Caco-2 (cell line): ENCODE measurements at regions not wholly inside any gene's neighbourhood (a gene's known extent, or its start where the extent isn't known, plus 50 kb on each side); places are given as distances from the start of the nearest gene placed in this dataset.

ENCODE experiments used
- BruUV-seq: library from RNA; stranded (reverse); fragments of 400-500 nt; replicated peaks from 2 replicates; lab custom pipeline; 2021; lab: Mats Ljungman, UMichigan
- CTCF ChIA-PET: fragments of 300-600 bp; sonication (Branson Sonifier 250); formaldehyde crosslinking; loops from one replicate; lab custom pipeline; 2022; ENCODE audit warnings: antibody characterized with exemption; lab: Charles Lee
- POLR2A ChIA-PET: fragments of 300-600 bp; sonication (Branson Sonifier 250); formaldehyde crosslinking; loops from one replicate; lab custom pipeline; 2022; ENCODE audit warnings: antibody characterized with exemption; lab: Charles Lee
- DNase-seq, 2 experiments: peaks; one replicate each; pipeline versions ENCODE4 v3.0.0 to v3.0.0-alpha.2; 2020 to 2022
- H3K27me3 ChIP-seq: replicated peaks from 2 replicates; pipeline ENCODE4 v1.6.0; 2011; ENCODE audit warnings: low read length; ENCODE audit not compliant: control insufficient read depth, insufficient read depth
- H3K36me3 ChIP-seq: 2 replicates; pipeline ENCODE4 v1.5.1; 2011; ENCODE audit warnings: low read length; ENCODE audit not compliant: control insufficient read depth, insufficient read depth
- H3K4me1 ChIP-seq: fragments of 250-450 bp; sonication (Bioruptor Pico); 2 replicates; pipeline ENCODE4 v1.5.1; 2020; ENCODE audit warnings: mild to moderate bottlenecking
- H3K4me3 ChIP-seq: 2 replicates; pipeline ENCODE4 v1.5.1; 2011; ENCODE audit warnings: low read depth, mild to moderate bottlenecking, control low read depth, low read length
- H3K9me3 ChIP-seq: fragments of 250-450 bp; sonication (Bioruptor Pico); 2 replicates; pipeline ENCODE4 v1.5.1; 2020; ENCODE audit warnings: mild to moderate bottlenecking, moderate library complexity
- H3K27ac Mint-ChIP-seq: one replicate; pipeline ENCODE4 v1.8.0; 2022; ENCODE audit warnings: mixed read lengths; ENCODE audit not compliant: unreplicated experiment
- H3K27me3 Mint-ChIP-seq: one replicate; pipeline ENCODE4 v1.8.0; 2022; ENCODE audit warnings: mixed read lengths; ENCODE audit not compliant: insufficient read depth, unreplicated experiment
- H3K36me3 Mint-ChIP-seq: one replicate; pipeline ENCODE4 v1.8.0; 2022; ENCODE audit warnings: mild to moderate bottlenecking, mixed read lengths; ENCODE audit not compliant: insufficient read depth, unreplicated experiment
- H3K4me1 Mint-ChIP-seq: one replicate; pipeline ENCODE4 v1.8.0; 2022; ENCODE audit warnings: low read depth, mixed read lengths; ENCODE audit not compliant: unreplicated experiment
- H3K4me3 Mint-ChIP-seq: one replicate; pipeline ENCODE4 v1.8.0; 2022; ENCODE audit warnings: mild to moderate bottlenecking, moderate library complexity, mixed read lengths; ENCODE audit not compliant: unreplicated experiment
- H3K9me3 Mint-ChIP-seq: one replicate; pipeline ENCODE4 v1.8.0; 2022; ENCODE audit warnings: mixed read lengths; ENCODE audit not compliant: unreplicated experiment
- intact Hi-C: fragments of 100-400 bp; cut with micrococcal nuclease; formaldehyde crosslinking; loops from one replicate; pipeline ENCODE4 v1.10.0; 2022; ENCODE audit not compliant: unreplicated experiment
- TF ChIP-seq, protein P1 (sequence below), 2 experiments: fragments of 200-600 bp in 1 of 2; IDR thresholded peaks; 1 replicate in 1 of 2; 2 replicates in 1 of 2; pipeline versions ENCODE4 v1.5.1 to v1.8.0; 2011 to 2022; ENCODE audit warnings: antibody characterized with exemption in 1 of 2, control low read depth in 1 of 2, inconsistent platforms in 1 of 2, low read depth in 1 of 2, low read length in 1 of 2, mild to moderate bottlenecking in 1 of 2, moderate library complexity in 1 of 2; ENCODE audit not compliant: insufficient read depth in 1 of 2, severe bottlenecking in 1 of 2, unreplicated experiment in 1 of 2

DNA sequence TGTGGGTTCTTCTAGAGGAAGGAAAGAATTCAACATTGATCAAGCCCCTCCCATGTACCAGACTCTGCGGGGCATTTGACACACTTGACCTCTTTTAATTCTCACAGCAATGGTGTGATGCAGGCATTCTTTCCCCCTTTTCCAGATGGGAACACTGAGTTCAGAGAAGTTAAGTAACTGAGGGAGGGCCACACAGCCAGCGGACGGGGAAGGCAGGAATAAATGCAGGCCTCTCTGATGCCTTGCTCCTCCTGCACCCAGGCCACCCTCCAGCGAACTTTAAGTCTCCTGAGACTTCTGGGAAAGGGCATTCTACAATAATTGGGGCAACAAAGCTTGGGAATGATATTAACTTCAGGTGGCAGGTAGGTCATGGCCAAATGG lies 227.4 kb downstream of the UACA start:
- BruUV-seq = no TSS peak
- Mint-ChIP-seq H3K4me3 (no peak overlapping the region), H3K27me3 (no peaks in the 10 kb centered on the region), H3K36me3 (no peaks in the 10 kb centered on the region), H3K9me3 (no peaks in the 10 kb centered on the region), H3K4me1 (peaks cover 15% of the 10 kb centered on the region), H3K27ac (no peak overlapping the region)
- Histone ChIP-seq H3K27me3 (no peaks in the 10 kb centered on the region), H3K4me1 (peaks cover 10% of the 10 kb centered on the region), H3K9me3 (no peaks in the 10 kb centered on the region), H3K4me3 (no peak overlapping the region), H3K36me3 (no peaks in the 10 kb centered on the region)
- intact Hi-C loops = no loop called here
- TF ChIP-seq, protein P1, sequence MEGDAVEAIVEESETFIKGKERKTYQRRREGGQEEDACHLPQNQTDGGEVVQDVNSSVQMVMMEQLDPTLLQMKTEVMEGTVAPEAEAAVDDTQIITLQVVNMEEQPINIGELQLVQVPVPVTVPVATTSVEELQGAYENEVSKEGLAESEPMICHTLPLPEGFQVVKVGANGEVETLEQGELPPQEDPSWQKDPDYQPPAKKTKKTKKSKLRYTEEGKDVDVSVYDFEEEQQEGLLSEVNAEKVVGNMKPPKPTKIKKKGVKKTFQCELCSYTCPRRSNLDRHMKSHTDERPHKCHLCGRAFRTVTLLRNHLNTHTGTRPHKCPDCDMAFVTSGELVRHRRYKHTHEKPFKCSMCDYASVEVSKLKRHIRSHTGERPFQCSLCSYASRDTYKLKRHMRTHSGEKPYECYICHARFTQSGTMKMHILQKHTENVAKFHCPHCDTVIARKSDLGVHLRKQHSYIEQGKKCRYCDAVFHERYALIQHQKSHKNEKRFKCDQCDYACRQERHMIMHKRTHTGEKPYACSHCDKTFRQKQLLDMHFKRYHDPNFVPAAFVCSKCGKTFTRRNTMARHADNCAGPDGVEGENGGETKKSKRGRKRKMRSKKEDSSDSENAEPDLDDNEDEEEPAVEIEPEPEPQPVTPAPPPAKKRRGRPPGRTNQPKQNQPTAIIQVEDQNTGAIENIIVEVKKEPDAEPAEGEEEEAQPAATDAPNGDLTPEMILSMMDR (IDR thresholded peaks at IDR 0.05; ENCODE audit: insufficient read depth in 1 of 2, low read depth in 1 of 2, low read length in 1 of 2, severe bottlenecking in 1 of 2, unreplicated experiment in 1 of 2) = no peak
- POLR2A ChIA-PET = no interaction called here
- no peak for DNase-seq
- CTCF ChIA-PET = no interaction called here

DNA sequence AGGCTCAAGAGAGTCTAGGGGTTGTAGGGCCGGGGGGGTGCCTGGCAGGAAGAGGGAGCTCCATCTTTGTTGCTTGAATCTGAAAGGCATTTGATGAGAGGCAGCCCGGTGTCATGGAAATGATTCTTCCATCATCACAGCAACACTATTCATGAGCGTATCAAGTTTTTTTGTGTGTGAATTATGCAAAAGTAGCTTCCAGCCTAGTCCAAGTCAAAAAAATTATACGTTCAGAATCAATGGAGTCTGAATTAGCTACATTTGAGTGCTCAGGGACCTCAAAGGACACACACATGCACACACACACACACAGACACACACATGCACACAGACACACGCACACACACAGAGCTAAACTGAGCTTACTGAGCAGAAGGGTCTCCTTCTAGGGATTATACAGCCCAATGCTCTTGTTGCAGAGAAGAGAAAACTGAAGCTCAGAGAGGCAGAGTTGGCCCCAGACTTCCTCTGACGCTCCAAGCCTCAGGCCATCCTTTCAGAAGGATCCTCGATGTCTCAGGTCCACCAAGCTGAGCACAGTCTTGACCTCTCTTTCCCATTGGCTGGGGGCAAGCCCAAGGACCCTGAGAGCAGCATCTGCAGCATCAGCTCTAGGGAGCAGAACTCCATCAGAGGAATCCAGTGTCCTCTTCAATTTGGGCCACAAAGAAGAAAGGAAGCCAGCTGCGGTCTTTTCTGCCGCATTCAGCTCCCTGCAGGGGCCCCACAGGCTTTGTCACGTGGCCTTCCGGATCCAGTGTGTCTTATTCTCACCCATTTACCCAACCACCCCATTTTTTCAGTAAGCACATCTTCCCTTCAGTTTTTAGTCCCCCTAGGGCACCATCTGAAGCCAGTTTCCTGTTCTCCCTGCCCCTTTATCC lies 228.0 kb downstream of the UACA start:
- Mint-ChIP-seq H3K36me3 (no peaks in the 10 kb centered on the region), H3K27ac (no peak overlapping the region), H3K9me3 (no peaks in the 10 kb centered on the region), H3K4me1 (peaks cover 10% of the 10 kb centered on the region), H3K27me3 (no peaks in the 10 kb centered on the region), H3K4me3 (no peak overlapping the region)
- ChIA-PET POLR2A (no interaction called here), CTCF (no interaction called here)
- Histone ChIP-seq H3K4me1 (peaks cover 10% of the 10 kb centered on the region), H3K4me3 (no peak overlapping the region), H3K9me3 (no peaks in the 10 kb centered on the region), H3K36me3 (no peaks in the 10 kb centered on the region), H3K27me3 (no peaks in the 10 kb centered on the region)
- intact Hi-C loops = no loop called here
- DNase-seq = no peak
- TF ChIP-seq, protein P1 (IDR thresholded peaks at IDR 0.05; ENCODE audit: insufficient read depth in 1 of 2, low read depth in 1 of 2, low read length in 1 of 2, severe bottlenecking in 1 of 2, unreplicated experiment in 1 of 2) = no peak
- BruUV-seq = no TSS peak

DNA sequence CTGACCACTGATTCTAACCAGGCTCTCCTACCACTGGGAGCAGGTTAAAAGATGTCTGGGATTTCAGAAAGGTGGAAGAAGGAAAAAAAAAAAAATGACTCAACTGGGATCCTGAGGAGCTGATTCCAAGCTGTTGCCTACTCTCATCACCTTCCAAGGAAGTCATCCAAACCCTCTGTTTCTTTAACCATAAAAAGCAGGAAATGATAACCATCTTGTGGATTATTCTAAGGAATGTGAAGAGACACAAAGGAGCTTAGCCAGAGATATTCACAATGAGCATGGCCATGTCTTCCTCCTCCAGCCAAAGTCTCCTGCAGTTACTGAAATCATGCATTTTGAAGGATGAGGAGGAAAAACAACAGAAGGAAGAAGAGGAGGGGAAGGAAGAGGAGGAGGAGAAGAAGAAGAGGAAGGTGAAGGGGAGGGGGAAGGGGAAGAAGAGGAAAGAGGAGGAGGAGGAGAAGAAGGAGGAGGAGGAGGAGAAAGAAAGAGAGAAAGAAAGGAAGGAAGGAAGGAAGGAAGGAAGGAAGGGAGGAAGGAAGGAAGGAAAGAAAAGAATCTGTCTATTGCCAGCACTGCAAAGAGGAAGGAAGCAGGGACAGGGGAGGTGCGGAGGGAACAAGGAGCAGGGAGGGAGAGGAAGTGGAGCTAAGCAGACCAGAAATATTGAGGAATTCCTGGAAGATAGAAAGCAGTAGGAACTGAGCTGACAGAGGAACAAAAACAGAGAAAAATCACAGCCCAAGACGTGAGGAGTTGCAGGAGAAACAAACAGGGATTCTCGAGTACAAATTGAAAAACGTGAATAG lies 229.2 kb downstream of the UACA start:
- ChIA-PET POLR2A (no interaction called here), CTCF (no interaction called here)
- Histone ChIP-seq H3K4me1 (peaks cover 10% of the 10 kb centered on the region), H3K27me3 (no peaks in the 10 kb centered on the region), H3K9me3 (no peaks in the 10 kb centered on the region), H3K4me3 (no peak overlapping the region), H3K36me3 (no peaks in the 10 kb centered on the region)
- H3K27ac Mint-ChIP-seq = no peak overlapping the region
- H3K9me3 Mint-ChIP-seq = no peaks in the 10 kb centered on the region
- intact Hi-C loops = no loop called here
- no peaks in the 10 kb centered on the region for H3K36me3 Mint-ChIP-seq
- BruUV-seq = no TSS peak
- DNase-seq = no peak
- peaks cover 12% of the 10 kb centered on the region for H3K4me1 Mint-ChIP-seq
- TF ChIP-seq, protein P1 (IDR thresholded peaks at IDR 0.05; ENCODE audit: insufficient read depth in 1 of 2, low read depth in 1 of 2, low read length in 1 of 2, severe bottlenecking in 1 of 2, unreplicated experiment in 1 of 2) = no peak
- no peaks in the 10 kb centered on the region for H3K27me3 Mint-ChIP-seq
- no peak overlapping the region for H3K4me3 Mint-ChIP-seq
